Upper lobe of left lung (tissue), 6 donors: ENCODE measurements at regions not wholly inside any gene's neighbourhood (a gene's known extent, or its start where the extent isn't known, plus 50 kb on each side); places are given as distances from the start of the nearest gene placed in this dataset.

Experiments used
- ATAC-seq, 2 donors: fragments of 200-7000 bp; cut with Tn5 transposase; one replicate each; pipeline ENCODE4 v1.9.1; 2022; ENCODE audit warnings: mild to moderate bottlenecking in 2 of 2, moderate library complexity in 2 of 2; ENCODE audit not compliant: low FRiP score in 2 of 2
- DNase-seq, 2 donors: peaks; one replicate each; pipeline ENCODE4 v3.0.0-alpha.2; 2019 to 2020
- H3K27ac ChIP-seq, 4 donors: fragments of 200-600 bp; sonication (generic); one replicate each; pipeline ENCODE4 v1.5.1; 2016 to 2019
- H3K27me3 ChIP-seq, 4 donors: fragments of 200-600 bp; sonication (generic); one replicate each; pipeline ENCODE4 v1.5.1; 2017 to 2019
- H3K36me3 ChIP-seq, 4 donors: fragments of 200-600 bp; sonication (generic); one replicate each; pipeline ENCODE4 v1.5.1; 2016 to 2019
- H3K4me1 ChIP-seq, 4 donors: fragments of 200-600 bp; sonication (generic); one replicate each; pipeline ENCODE4 v1.5.1; 2018 to 2019
- H3K4me3 ChIP-seq, 4 donors: fragments of 200-600 bp; sonication (generic); one replicate each; pipeline ENCODE4 v1.5.1; 2017 to 2019; ENCODE audit warnings: mild to moderate bottlenecking in 2 of 4, moderate library complexity in 1 of 4
- H3K9me3 ChIP-seq, 4 donors: fragments of 200-600 bp; sonication (generic); one replicate each; pipeline ENCODE4 v1.5.1; 2018 to 2019
- CTCF ChIP-seq, 6 experiments: fragments of 450-650 bp in 4 of 6; fragments of 200-600 bp in 2 of 6; sonication (generic) in 2 of 6; IDR thresholded peaks; one replicate each; pipeline ENCODE4 v1.5.1; 2016 to 2019; ENCODE audit warnings: antibody characterized with exemption in 6 of 6
- EP300 ChIP-seq, 4 donors: sonication (generic); formaldehyde crosslinking; IDR thresholded peaks; one replicate each; pipeline ENCODE4 v1.5.1; 2017; ENCODE audit warnings: antibody characterized with exemption in 4 of 4, control low read depth in 2 of 4
- POLR2A ChIP-seq, 4 donors: fragments of 450-650 bp; IDR thresholded peaks; one replicate each; pipeline ENCODE4 v1.5.1; 2016 to 2017; ENCODE audit warnings: antibody characterized with exemption in 4 of 4, mild to moderate bottlenecking in 2 of 4
- POLR2AphosphoS5 ChIP-seq, 2 donors: sonication (generic); formaldehyde crosslinking; IDR thresholded peaks; one replicate each; pipeline ENCODE4 v1.5.1; 2017; ENCODE audit warnings: antibody characterized with exemption in 2 of 2
- WGBS, 2 donors: methylation state at CpG; one replicate each; pipeline ENCODE4 v1.1.5; 2017 to 2018; 5-methylcytosine and 5-hydroxymethylcytosine counted together
- donor health status: DM: no; HTN: no; CAD: no; lungs with moderate emphysema.
- donor health status: DM: no; HTN: yes; CAD: no; lungs with severe emphysema.

- Histone ChIP-seq H3K4me1 (no peaks in the 10 kb centered on the region), H3K27ac (no peak overlapping the region), H3K27me3 (no peaks in the 10 kb centered on the region), H3K4me3 (no peak overlapping the region), H3K9me3 (no peaks in the 10 kb centered on the region), H3K36me3 (no peaks in the 10 kb centered on the region)
- DNase-seq (no peak), ATAC-seq (no peak)
- WGBS, 2 donors, result 63 to 75% methylated on average over 3 of the region's 3 CpGs
- TF ChIP-seq CTCF (IDR thresholded peaks at IDR 0.05) (no peak), POLR2AphosphoS5 (IDR thresholded peaks at IDR 0.05) (no peak)
Observed at GRCh38 chr13:99693351-99693750, 192.1 kb downstream of the TM9SF2 start.

- no peak overlapping the region for H3K4me3 ChIP-seq
- H3K36me3 ChIP-seq, result no peaks in the 10 kb centered on the region
Observed at GRCh38 chr13:99692854-99693253, 191.6 kb downstream of the TM9SF2 start.

GRCh38 chr13:99691552-99691951 is 190.3 kb downstream of the TM9SF2 start:
- 78 to 80% methylated on average over 7 of the region's 7 CpGs for WGBS, 2 donors
- ATAC-seq (no peak), DNase-seq (no peak)
- no peak overlapping the region for H3K4me3 ChIP-seq
- H3K9me3 ChIP-seq, result no peaks in the 10 kb centered on the region
- H3K36me3 ChIP-seq, result no peaks in the 10 kb centered on the region
- H3K4me1 ChIP-seq, result no peaks in the 10 kb centered on the region
- no peak overlapping the region for H3K27ac ChIP-seq
- H3K27me3 ChIP-seq, result no peaks in the 10 kb centered on the region
- TF ChIP-seq POLR2AphosphoS5 (IDR thresholded peaks at IDR 0.05), result no peak
- no peak for TF ChIP-seq POLR2A (IDR thresholded peaks at IDR 0.05)
- TF ChIP-seq EP300 (IDR thresholded peaks at IDR 0.05), result no peak
- no peak for TF ChIP-seq CTCF (IDR thresholded peaks at IDR 0.05)

More at GRCh38 chr13:99692854-99693253, 191.6 kb downstream of the TM9SF2 start:
- no peak for DNase-seq
- TF ChIP-seq POLR2AphosphoS5 (IDR thresholded peaks at IDR 0.05) (no peak), EP300 (IDR thresholded peaks at IDR 0.05) (no peak), POLR2A (IDR thresholded peaks at IDR 0.05) (no peak), CTCF (IDR thresholded peaks at IDR 0.05) (no peak)
- WGBS, 2 donors, result 94 to 95% methylated on average over 2 of the region's 2 CpGs
- Histone ChIP-seq H3K27ac (no peak overlapping the region), H3K9me3 (no peaks in the 10 kb centered on the region), H3K27me3 (no peaks in the 10 kb centered on the region), H3K4me1 (no peaks in the 10 kb centered on the region)
- no peak for ATAC-seq

- TF ChIP-seq CTCF (IDR thresholded peaks at IDR 0.05) (no peak), POLR2AphosphoS5 (IDR thresholded peaks at IDR 0.05) (no peak), POLR2A (IDR thresholded peaks at IDR 0.05) (no peak), EP300 (IDR thresholded peaks at IDR 0.05) (no peak)
- DNase-seq (no peak), ATAC-seq (no peak)
- no peak overlapping the region for H3K4me3 ChIP-seq
- no peak overlapping the region for H3K27ac ChIP-seq
- H3K9me3 ChIP-seq, result no peaks in the 10 kb centered on the region
- WGBS, 2 donors, result 72 to 78% methylated on average over 9 of the region's 9 CpGs
- no peaks in the 10 kb centered on the region for H3K36me3 ChIP-seq
- H3K4me1 ChIP-seq, result no peaks in the 10 kb centered on the region
- no peaks in the 10 kb centered on the region for H3K27me3 ChIP-seq
Observed at GRCh38 chr13:99690426-99691174, 189.3 kb downstream of the TM9SF2 start.

DNA sequence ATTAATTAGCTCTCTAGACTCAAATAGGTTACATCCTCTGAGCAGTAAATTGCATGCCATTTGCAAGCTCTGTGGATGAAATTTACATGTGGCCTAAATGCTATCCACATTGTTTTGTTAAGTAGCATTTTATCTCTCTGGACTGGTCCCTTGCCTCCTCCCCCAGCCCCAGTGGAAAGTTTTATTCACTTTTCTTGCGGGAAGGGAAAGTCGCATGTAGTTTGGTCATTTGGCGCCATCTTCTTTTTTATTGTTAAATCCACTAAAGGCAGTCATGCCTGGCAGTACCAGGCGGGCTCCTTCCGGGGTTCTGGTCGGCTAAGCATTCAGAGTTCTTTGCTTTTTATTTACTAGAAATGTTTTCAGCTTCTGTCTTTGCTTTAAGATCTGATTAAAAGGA is 188.7 kb downstream of the TM9SF2 start:
- no peaks in the 10 kb centered on the region for H3K27me3 ChIP-seq
- no peak for TF ChIP-seq EP300 (IDR thresholded peaks at IDR 0.05)
- TF ChIP-seq POLR2AphosphoS5 (IDR thresholded peaks at IDR 0.05), result no peak
- TF ChIP-seq POLR2A (IDR thresholded peaks at IDR 0.05), result no peak
- no peak for TF ChIP-seq CTCF (IDR thresholded peaks at IDR 0.05)
- DNase-seq, result no peak
- no peaks in the 10 kb centered on the region for H3K36me3 ChIP-seq
- WGBS, 2 donors, result 86 to 95% methylated on average over 6 of the region's 6 CpGs
- no peaks in the 10 kb centered on the region for H3K4me1 ChIP-seq
- no peak overlapping the region for H3K27ac ChIP-seq
- no peak for ATAC-seq
- no peaks in the 10 kb centered on the region for H3K9me3 ChIP-seq
- H3K4me3 ChIP-seq, result no peak overlapping the region
